ENCODE measurements at regions not wholly inside any gene's neighbourhood (a gene's known extent, or its start where the extent isn't known, plus 50 kb on each side); places are given as distances from the start of the nearest gene placed in this dataset.
A peak's percentile ranks its signal among the peaks of the same experiment; 100 is the strongest.

DNA sequence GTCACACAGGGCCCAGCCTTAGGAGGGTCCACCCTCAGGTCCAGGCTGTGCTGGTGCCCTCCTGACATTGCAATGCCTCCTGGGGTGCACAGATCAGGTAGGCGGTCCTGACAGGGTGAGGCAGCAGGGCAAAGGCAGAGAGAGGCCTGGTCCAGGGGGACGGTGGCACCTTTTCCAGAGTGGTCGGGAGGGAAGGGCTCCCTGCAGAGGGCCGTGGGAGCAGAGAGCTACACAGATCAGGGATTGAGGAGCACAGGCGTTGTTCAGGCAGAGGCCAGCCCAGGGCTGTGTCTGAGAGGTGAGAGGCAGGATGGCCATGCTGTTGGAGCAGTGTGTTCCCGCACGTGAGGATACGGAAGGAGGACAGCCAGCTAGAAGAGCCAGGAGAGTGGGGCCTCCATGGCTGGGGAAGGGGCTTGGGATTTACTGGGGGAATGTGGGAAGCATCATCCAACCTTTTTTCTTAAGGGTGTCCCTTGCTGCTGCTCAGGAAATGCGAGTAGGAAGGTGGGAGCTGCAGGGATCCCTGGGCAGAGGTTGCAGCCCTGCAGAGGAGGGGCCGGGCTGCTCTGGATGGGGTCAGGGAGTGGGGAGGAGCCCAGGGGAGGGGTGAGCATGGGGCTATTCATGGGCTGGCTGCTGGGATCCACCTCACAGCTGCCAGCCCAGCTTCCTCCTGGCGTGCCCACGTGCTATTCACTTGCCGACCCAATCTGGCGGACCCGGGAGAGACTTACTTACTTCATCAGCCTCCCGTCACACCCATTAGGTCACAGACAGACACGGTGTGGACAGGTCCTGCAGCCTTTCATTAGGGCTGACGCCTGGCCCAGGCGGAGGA, 1516.4 kb downstream of the TBC1D22A start:
- DNase-seq = peak; percentile 60

DNA sequence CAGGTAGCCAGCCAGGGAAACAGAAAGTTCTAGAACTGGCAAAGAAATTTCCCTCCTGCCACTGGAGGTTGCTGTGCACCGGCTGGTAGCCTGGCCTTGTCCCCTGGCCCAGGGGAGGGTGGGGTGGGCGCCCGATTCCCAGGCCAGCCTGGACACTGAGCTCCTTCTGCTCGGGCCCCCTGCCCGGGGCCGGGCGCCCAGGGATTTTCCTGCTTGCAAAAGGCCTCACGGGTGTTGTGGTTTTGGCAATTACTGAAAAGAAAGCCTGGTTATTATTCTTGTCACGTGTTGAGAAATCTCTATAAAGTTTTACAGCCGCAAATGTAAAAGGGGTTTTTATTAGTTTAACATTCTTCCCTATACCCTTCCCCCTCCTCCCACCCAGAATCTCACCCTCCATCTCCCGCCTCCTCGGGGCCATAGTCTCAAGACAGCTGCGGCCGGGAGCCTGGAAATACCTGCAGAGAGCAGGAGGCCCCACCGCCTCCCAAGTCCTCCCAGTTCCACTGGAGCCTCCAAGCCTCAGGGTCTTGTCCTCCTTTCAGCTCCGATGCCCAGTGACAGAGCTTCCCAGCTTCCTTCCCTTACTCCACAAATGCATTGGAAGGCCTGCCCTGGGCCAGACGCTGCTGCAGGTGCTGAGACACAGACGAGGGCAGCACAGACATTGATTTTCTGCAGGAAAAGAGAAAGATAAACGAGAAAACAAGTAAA, 1515.6 kb downstream of the TBC1D22A start:
- DNase-seq = no peak

DNA sequence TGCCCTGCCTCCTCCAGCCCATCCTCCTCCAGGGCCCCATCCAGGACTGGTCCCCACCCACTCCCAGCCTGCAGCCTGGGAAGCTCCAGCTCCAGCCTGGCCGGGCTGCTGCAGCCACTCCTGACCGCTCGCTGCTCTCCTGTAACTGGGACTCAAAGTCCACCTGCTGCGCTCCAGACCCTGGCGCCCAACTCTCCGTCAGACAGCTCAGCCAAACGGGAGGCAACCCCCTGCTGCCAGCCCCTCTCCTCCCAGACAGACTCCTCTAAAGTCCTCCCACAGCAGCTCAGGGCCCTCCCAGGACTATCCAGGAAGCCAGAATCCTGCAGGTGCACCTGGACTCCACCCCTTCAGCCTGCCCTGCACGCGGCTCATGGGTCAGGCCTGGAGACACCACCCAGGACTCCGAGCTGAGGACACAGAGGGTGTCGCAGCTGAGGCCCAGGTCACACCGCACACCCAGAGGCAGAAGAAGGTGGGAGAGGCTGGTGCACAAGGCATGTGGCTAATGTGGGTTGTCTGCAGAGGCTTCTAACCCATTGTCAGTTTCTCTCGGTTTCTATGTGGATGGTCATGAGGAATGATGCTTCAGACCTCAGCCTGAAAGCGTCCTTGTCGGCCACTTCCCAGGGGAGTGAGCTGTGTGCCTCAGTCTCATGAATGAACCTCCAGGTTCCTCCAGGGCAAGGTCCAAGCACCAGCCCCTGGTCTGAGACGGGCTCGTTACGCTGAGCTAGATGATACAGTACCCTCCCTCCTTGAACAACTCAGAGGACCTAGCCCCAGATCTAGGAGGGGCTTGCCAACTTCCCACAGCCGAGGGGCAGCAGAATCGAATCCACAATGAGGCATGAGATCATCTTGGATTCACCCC, 1514.8 kb downstream of the TBC1D22A start:
- DNase-seq = no peak

DNA sequence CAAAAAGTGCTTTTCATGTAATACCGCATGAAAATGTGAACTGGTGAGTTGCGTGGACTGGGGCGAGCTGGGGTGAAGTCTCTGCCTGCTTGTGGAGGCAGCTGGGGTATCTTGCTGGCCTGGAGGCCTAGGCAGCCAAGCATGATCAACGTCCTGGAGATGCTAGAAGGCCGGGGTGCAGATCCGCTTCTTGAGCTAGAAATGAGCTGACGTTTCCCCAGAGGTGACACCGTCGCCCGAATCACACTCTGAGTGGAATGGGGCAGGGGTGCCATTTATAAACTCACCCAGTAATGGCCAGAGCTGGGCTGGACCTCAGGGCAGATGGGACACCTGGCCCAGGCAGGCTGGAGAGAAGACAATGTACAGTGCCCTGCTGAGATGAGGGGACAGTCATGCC, 1513.0 kb downstream of the TBC1D22A start:
- DNase-seq = no peak

DNA sequence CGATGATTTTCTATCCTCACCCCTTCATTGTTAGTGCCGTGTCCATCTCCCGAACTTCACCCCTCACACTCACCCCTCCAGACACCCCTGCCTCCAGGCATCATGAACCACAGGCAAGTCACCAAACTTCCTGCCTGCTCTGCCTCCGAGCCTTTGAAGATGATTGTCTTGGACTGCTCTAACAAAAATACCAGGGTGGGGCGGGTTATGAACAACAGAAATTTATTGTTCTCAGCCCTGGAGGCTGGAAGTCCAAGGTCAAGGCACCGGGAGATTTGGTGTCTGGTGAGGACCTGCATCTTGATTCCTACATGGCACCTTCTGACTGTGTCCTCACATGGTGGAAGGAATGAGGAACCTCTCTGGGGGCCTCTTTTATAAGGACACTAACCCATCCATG, 1508.3 kb downstream of the TBC1D22A start:
- DNase-seq = no peak

DNA sequence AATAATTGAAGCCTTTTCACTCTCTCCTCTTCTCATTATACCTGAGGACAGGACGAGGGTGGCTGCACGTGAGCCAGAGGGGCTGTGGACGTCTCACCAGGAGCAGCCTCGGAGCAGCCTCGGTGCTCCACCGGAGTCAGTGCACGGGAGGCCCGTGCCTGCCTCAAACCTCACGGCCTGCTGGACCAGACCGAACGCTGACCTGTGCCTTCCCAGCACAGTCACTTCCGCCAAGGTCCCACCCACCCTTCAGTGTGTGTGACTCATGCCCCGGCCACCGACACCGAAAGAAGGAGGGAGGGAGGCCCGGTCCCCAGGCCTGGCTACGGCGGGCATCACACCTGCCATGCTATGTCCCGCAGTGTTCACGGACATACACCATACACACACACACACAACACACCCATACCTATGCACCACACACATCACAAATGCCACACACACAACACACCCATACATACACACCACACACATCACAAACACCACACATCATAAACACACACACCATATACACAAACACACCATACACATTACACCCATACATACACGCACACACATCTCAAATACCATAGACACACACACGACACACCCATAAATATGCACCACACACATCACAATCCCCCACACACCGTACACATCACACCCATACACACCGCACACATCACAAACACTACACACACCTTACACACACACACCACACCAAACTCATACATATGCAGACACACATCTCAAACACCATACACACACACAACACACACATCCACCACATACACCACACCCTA, 1506.5 kb downstream of the TBC1D22A start:
- no peak for DNase-seq

DNA sequence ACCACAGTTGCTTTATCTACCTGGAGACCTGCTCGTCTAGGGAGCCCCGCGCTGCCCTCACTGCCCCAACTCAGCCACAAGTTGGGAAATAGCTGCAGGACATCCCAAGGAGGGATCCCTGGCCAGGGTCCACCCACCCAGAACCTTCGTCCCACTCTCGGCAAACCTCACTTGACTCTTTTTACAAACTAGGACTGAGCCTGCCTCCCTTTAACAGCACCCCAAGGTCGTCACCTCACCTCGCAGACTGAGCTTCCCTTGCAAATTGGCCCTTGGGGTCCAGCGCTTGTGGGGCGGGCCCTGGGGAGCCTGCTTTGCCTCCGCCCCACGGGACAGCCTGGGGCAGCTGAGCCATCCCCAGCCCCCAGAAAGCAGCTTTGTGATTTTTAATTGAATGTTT, 1505.8 kb downstream of the TBC1D22A start:
- DNase-seq = no peak

DNA sequence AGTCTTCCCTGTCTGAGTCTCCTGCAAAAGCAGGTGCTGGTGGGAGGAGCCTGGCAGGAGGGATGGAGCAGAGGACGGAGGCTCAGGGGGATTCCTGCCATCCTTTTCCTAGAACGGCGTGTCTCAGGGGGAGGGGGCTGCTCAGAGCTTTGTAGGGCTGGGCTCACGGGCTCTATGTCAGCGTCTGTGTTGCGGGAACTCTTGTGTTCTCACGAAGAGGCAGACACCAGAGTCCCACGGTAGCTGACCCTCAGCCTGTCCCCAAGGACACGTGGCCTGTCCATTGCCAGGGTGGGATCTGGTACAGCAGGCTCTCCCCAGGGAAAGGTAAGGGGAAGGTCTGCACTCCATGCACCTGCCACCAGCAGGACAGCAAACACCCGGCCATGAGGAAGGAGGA, 1505.2 kb downstream of the TBC1D22A start:
- no peak for DNase-seq

DNA sequence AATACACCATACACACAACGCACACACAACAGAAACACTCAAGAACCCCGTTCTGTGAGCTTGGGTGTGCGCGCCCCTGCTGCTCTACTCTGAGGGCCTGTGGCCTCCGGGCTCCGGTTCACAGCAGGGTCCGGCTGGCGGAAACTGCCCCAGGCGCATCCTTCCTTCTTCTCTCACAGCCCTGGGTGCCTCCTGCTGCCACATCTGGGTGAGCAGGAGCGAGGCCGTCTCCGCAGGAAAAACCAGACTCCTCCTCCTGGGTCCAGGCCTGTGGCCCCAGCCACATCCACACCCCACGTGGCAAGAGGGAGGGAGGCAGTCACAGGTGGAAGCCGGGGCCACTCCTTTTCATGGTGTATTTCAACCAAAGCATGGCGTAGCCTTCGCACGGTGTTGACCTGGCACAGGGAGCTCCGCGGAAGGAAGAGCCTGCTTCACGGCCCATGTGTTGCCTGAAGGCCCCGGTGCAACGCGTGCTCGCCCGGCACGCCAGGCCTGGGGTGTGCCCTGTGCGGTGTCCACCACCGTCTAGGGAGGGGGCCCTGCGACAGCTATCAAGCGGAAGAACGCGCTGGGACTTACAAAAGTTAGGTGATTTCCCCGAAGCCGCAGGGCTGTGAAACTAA, 1502.7 kb downstream of the TBC1D22A start:
- no peak for DNase-seq

DNA sequence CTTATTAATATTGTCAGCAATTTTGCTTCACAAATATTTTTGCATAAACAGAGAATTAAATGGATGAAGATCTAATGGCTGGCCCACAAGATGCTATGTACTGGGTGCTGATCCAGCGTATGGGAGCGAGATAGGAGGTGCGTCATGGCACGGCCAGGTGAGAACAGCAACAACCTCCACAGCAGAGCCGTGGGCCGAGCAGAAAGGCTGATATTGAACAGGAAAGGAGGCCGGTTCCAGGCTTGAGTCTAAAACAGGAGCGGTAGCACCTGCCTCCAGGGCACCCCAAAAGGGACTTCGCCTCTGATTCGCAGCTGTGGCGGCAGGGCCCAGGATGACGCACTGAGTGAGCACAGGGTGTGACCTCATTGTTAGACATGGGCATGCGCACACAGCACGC, 1502.1 kb downstream of the TBC1D22A start:
- DNase-seq = no peak

DNA sequence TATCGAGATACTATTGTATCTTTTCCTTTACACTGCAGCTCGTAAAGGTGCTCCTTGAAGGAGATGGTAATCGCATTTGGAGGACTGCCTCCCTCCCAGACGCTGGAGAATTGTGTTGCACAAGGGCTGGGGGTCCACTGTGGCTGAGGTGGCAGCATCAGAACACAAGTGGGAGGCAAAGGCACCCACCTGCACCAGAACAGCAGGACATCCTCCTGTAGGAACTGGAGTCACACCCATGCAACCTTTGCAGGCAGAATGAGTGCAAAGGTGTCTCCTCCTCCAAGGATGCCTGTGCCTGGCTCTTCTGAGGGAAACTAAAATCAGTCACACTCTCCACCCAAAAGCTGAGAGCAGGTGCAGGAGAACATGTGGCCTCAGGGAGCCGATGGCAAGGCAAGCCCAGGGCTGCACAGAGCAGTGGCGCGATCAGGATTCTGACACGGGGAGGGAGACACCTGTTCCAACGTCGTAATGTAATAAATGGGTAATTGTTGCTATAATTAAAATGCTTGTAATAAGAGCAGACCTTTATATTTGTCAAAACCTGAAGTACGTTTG, 1501.4 kb downstream of the TBC1D22A start:
- peak; percentile 55 for DNase-seq

DNA sequence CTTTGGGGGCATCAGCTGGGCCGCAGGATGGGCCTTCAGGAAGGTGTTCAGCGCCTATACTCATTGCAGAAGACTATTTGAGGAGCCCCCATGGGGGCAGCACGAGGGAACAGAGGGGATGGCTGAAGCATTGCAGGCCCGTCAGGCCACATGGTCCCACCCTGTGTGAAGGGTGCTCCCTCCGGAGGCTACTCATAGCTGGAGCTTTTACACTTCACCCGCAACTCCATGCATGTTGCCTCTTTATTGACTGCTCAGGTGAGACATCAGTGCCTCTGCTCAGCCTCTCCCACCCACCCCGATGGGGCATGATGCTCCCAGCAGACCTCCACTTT, 1500.9 kb downstream of the TBC1D22A start:
- DNase-seq = peak; percentile 8

DNA sequence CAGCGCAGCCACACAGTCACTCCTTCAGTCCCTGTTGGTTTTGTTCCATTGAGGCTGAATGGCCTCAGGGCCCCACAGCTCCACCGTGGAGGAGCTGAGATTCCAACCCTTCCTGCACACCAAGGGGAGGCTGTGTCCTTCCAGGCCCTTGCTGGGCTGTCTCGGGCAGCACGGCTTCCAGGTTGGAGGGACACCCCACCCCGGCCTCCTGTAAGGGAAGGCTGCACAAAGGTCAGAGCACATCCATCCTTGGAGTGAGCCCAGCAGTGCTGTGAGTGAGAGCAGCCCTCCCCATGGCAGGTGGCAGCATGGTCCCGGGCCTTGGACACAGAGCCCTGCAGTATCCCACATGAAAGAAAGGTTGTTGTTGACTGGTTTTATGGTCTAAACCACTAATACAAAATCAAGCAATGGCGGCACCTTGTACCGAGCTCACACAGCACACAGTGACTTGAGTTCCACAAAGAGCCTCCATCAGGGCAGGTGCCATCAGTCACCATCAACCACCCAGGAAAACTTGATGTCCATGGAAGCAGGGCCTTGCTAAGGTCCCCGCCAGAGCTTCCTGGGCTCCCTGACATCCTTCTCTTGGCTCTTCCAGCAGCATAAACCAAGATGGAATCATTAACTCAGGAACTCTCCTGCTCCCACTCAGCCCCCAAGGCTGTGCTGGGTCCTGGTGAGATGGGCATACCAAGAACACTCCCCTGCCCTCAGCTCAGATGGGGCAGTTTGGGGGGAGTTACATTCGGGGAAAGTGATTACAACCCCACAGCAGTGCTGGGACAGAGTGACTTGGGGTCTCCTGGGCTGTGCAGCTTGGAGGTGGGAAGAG, 1500.4 kb downstream of the TBC1D22A start:
- no peak for DNase-seq

DNA sequence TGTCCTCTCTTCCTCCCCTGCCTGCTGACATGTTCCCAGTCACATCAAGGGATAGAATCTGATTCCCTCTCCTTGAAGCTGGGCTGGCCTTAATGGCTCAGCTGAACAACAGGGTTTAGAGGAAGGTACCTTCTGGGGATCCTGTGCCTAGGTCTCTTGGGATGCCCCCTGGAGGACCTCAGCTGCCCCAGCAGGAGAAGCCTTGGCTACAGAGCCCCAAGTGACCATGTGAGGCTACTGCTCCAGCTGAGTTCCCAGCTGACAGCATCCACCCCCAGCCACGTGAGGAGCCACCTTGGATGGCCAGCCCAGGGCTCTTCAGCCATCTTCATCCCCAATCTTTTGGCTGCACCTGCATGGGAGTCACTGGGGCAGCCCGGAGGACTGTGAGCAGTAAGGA, 1499.3 kb downstream of the TBC1D22A start:
- no peak for DNase-seq

DNA sequence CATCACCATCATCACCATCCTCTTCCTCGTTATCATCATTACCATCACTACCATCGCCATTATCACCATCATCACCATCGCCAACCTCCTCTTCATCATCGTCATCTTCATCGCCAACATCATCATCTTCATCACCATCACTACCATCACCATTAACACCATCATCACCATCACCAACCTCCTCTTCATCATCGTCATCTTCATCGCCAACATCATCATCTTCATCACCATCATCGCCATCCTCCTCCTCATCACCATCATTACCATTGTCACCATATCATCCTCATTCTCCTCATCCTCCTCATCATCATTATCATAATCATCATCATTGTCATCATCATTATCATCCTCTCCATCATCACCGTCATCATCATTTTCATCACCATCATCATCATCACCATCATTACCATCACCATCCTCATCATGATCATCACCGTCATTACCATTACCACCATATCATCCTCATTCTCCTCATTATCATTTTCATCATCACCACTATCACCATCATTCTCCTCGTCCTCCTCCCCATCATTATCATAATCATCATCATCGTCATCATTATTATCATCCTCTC, 1498.7 kb downstream of the TBC1D22A start:
- no peak for DNase-seq

DNA sequence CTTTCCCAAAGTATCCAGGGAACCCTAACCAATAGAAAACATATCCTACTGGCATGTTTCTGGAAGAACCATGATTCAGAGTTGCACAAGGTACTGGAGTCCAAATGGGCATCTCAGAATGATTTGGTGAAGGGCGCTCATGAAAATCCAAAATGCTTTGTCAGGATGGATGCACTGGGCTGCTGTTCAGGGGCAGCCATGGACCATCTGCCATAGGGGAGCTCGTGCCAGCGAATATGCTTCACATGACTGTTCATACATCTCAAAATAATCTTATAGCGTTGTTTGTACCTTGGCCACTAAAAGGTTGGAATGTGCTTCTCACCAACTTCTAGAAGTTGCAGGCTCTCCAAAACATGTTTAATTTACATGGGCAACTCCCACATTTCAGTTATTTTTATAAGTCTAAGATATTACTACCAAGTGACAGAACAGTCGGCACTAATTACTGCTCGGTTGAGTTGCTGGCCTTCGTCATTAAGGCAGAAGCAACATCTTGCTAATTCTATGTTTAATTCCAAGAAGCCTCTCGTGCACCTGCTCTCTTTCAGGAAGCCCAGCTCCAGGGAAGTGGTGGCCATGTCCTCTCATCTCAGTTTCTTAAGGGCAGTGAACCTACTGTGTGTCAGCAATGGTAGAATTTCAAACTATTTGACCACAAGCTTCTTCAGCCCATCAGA, 1497.7 kb downstream of the TBC1D22A start:
- DNase-seq = peak; percentile 92

DNA sequence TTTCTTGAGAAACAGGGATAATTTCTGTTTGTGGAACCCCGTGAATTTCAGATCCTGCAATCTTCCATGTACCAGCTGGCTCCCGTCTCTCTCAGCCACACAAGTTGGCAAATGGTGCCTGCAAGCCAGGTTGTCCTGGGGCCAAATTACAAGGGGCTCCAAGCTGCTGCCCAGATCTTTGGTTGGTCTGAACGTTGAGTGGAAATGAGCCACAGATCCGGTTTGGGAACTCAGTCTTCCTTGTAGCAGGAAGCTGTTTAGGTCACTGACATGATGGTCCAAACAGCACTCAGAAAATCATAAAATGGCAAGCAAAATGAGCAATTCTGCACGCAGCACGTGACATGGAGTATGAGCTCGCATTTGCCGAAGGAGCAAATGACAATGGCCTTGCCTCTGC, 1496.4 kb downstream of the TBC1D22A start:
- DNase-seq = peak; percentile 21

DNA sequence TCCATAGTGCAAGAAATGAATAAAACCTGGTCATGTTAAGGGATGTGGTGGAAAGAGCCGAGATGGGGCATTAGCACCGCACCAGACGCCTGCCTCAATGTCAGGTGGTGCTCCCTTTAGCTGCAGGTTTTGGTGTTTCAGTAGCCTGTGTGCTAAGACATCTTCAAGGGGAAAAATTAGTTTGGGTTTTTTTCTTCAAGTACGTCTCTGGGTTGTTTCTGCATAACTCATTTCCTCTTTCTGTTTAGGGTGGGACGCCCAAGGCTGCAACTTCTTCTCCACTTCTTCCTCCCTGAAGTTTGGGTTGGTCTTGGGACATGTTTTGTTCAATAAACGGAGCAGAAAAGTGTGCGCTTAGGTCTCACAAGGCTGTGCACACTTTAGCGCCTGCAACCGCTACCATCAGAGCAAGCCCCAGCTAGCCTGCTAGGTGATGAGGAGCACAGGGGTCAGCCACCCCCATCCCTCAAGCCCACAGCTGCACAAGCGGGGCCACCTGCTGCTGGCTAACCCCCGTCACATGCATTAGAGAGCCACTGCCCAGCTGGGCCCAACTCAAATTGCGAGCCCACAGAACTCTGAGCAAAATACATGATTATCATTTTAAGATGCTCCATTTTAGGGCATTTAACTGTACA, 1495.7 kb downstream of the TBC1D22A start:
- peak; percentile 6 for DNase-seq

DNA sequence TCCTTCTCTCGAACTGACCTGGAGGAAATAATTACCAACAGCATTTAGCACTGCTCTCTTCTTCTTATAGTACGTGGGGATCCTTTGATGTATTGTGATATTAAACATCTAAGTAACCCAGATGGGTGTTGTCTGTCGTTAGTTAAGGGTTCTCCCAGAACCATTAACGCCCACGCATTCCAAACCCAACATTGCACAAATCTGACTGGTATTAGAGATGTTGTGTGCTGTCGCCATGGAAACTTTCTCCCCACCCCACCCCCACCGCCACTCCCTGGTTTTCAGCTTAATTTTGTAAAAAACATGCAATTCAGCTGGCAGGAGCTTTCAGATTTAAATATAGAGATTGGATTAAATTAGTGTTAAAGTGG, 1495.2 kb downstream of the TBC1D22A start:
- DNase-seq = no peak
